ENCODE measurements at regions not wholly inside any gene's neighbourhood (a gene's known extent, or its start where the extent isn't known, plus 50 kb on each side); places are given as distances from the start of the nearest gene placed in this dataset.

- H3K4me1 Mint-ChIP-seq (ENCODE audit: unreplicated experiment): peaks cover 2% of the 10 kb centered on the region
- H3K27ac Mint-ChIP-seq (ENCODE audit: unreplicated experiment): no peak overlapping the region
- H3K27me3 Mint-ChIP-seq (ENCODE audit: unreplicated experiment): no peaks in the 10 kb centered on the region
These were observed 64.0 kb downstream of the FOXA2 start for GRCh38 chr20:22520381-22520780.

DNA sequence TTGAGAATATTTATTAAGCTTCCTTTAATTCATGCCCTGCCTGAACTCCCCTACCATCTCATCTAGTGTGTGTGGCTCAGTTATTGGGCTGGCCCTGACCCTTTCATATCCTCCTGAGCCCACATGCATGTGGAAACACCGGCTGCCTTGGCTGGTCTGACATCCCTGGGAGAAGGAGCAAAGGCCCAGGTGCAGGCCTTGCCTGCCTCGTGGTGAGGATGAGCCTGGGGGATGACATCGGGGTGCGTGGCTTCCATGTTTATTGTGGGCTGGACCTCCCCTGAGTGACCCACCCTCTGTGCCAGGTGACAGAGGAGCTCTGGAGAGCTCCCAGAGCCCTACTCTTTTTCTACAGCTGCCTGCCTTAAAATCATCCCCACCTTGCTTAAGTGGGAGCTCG lies 69.1 kb downstream of the FOXA2 start:
- Mint-ChIP-seq H3K4me3 (ENCODE audit: unreplicated experiment) (no peak overlapping the region), H3K27me3 (ENCODE audit: unreplicated experiment) (no peaks in the 10 kb centered on the region), H3K9me3 (ENCODE audit: unreplicated experiment) (no peaks in the 10 kb centered on the region), H3K4me1 (ENCODE audit: unreplicated experiment) (peaks cover 2% of the 10 kb centered on the region), H3K36me3 (ENCODE audit: low read depth, unreplicated experiment) (no peaks in the 10 kb centered on the region), H3K27ac (ENCODE audit: unreplicated experiment) (no peak overlapping the region)
- DNase-seq (ENCODE audit: low spot score): no peak
- no peak for TF ChIP-seq CTCF (IDR thresholded peaks at IDR 0.05; ENCODE audit: unreplicated experiment)

More at GRCh38 chr20:22520381-22520780, 64.0 kb downstream of the FOXA2 start:
- no peaks in the 10 kb centered on the region for H3K9me3 Mint-ChIP-seq (ENCODE audit: unreplicated experiment)
- H3K36me3 Mint-ChIP-seq (ENCODE audit: low read depth, unreplicated experiment): no peaks in the 10 kb centered on the region
- H3K4me3 Mint-ChIP-seq (ENCODE audit: unreplicated experiment): no peak overlapping the region
- DNase-seq (ENCODE audit: low spot score): no peak
- TF ChIP-seq CTCF (IDR thresholded peaks at IDR 0.05; ENCODE audit: unreplicated experiment): no peak

DNA sequence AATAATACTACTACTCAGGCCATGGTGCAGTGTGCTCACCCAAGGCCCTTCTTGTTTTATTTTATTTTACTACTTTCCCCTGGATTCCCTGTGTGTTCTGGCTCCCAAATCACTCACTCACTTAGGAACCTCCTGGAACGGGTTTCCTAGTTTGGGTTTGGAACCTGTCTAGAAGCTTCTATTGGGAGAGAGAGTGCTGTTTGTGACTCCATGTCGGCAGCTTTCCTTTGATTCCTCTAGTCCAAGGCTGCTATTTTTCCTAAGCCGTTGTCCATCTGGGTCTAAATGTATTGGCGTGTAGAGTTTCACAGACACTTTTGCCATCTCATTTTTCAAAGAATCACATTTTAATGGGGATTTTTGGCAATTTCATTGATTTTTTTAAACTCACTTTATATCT lies 70.8 kb downstream of the FOXA2 start:
- Mint-ChIP-seq H3K4me1 (ENCODE audit: unreplicated experiment) (peaks cover 2% of the 10 kb centered on the region), H3K4me3 (ENCODE audit: unreplicated experiment) (no peak overlapping the region), H3K27me3 (ENCODE audit: unreplicated experiment) (no peaks in the 10 kb centered on the region)

GRCh38 chr20:22512911-22513489 lies 71.4 kb downstream of the FOXA2 start:
- Mint-ChIP-seq H3K27ac (ENCODE audit: unreplicated experiment) (no peak overlapping the region), H3K9me3 (ENCODE audit: unreplicated experiment) (no peaks in the 10 kb centered on the region), H3K36me3 (ENCODE audit: low read depth, unreplicated experiment) (no peaks in the 10 kb centered on the region), H3K4me1 (ENCODE audit: unreplicated experiment) (peaks cover 2% of the 10 kb centered on the region), H3K4me3 (ENCODE audit: unreplicated experiment) (no peak overlapping the region), H3K27me3 (ENCODE audit: unreplicated experiment) (no peaks in the 10 kb centered on the region)
- no peak for TF ChIP-seq CTCF (IDR thresholded peaks at IDR 0.05; ENCODE audit: unreplicated experiment)
- no peak for DNase-seq (ENCODE audit: low spot score)

More for the DNA sequence above, 70.8 kb downstream of the FOXA2 start:
- Mint-ChIP-seq H3K36me3 (ENCODE audit: low read depth, unreplicated experiment) (no peaks in the 10 kb centered on the region), H3K9me3 (ENCODE audit: unreplicated experiment) (no peaks in the 10 kb centered on the region), H3K27ac (ENCODE audit: unreplicated experiment) (no peak overlapping the region)
- DNase-seq (ENCODE audit: low spot score): no peak
- no peak for TF ChIP-seq CTCF (IDR thresholded peaks at IDR 0.05; ENCODE audit: unreplicated experiment)

GRCh38 chr20:22511943-22512910 lies 72.1 kb downstream of the FOXA2 start:
- Mint-ChIP-seq H3K4me3 (ENCODE audit: unreplicated experiment) (no peak overlapping the region), H3K36me3 (ENCODE audit: low read depth, unreplicated experiment) (no peaks in the 10 kb centered on the region), H3K27ac (ENCODE audit: unreplicated experiment) (no peak overlapping the region), H3K9me3 (ENCODE audit: unreplicated experiment) (no peaks in the 10 kb centered on the region), H3K27me3 (ENCODE audit: unreplicated experiment) (no peaks in the 10 kb centered on the region), H3K4me1 (ENCODE audit: unreplicated experiment) (peaks cover 2% of the 10 kb centered on the region)
- no peak for DNase-seq (ENCODE audit: low spot score)
- no peak for TF ChIP-seq CTCF (IDR thresholded peaks at IDR 0.05; ENCODE audit: unreplicated experiment)
